ENCODE measurements at regions not wholly inside any gene's neighbourhood (a gene's known extent, or its start where the extent isn't known, plus 50 kb on each side); places are given as distances from the start of the nearest gene placed in this dataset.

DNA sequence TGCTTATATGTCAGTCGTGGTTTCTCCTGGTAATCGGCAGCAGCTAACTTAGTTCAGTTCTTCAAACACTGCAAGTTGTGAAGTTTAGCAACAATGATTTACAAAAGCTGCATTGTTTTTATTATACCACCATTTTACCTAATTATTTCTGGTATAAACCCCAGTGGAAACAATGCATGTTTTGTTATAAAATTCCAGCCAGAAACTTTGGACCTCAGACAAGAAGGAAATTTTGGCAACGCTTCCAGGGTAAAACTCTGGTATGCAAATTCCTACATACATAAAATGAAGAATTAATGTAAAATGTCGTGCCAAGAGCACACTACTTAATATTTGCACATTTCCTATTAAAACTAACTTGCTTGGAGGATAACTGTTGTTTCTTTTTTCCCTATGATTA is 277.4 kb upstream of the LYZL1 start:
- TF ChIP-seq, protein P1, sequence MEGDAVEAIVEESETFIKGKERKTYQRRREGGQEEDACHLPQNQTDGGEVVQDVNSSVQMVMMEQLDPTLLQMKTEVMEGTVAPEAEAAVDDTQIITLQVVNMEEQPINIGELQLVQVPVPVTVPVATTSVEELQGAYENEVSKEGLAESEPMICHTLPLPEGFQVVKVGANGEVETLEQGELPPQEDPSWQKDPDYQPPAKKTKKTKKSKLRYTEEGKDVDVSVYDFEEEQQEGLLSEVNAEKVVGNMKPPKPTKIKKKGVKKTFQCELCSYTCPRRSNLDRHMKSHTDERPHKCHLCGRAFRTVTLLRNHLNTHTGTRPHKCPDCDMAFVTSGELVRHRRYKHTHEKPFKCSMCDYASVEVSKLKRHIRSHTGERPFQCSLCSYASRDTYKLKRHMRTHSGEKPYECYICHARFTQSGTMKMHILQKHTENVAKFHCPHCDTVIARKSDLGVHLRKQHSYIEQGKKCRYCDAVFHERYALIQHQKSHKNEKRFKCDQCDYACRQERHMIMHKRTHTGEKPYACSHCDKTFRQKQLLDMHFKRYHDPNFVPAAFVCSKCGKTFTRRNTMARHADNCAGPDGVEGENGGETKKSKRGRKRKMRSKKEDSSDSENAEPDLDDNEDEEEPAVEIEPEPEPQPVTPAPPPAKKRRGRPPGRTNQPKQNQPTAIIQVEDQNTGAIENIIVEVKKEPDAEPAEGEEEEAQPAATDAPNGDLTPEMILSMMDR (IDR thresholded peaks at IDR 0.05; ENCODE audit: low read depth, low read length), result no peak
- Histone ChIP-seq H3K9me3 (no peaks in the 10 kb centered on the region), H3K36me3 (no peaks in the 10 kb centered on the region), H3K4me3 (ENCODE audit: low read depth, low read length) (no peak overlapping the region), H3K4me1 (no peaks in the 10 kb centered on the region), H3K27me3 (no peaks in the 10 kb centered on the region)
- DNase-seq, result no peak

DNA sequence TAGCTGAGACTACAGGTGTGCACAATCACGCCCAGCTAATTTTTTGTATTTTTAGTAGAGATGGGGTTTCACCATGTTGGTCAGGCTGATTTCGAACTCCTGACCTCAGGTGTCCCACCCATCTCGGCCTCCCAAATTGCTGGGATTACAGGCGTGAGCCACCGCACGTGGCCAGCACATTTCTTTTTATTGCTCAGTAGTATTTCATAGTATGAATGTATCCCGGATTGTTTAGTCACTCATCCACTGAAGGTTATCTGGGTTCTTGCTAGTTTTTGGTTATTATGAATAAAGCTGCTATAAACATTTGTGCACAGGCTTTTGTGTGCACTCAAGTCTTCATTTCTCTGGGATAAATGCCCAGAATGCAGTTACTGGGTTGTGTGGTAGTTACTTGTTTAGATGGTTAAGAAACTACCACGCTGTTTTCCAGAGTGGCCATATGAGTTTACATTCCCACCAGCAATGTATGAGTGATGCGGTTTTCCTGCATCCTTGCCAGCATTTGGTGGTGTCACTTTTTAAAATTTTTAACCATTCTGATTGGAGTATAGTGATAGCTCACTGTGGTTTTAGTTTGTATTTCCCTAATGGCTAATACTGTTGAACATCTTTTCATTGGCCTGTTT is 275.8 kb upstream of the LYZL1 start:
- H3K4me3 ChIP-seq (ENCODE audit: low read depth, low read length), result no peak overlapping the region
- DNase-seq, result no peak
- H3K36me3 ChIP-seq, result no peaks in the 10 kb centered on the region
- no peaks in the 10 kb centered on the region for H3K9me3 ChIP-seq
- H3K27me3 ChIP-seq, result no peaks in the 10 kb centered on the region
- TF ChIP-seq, protein P1 (IDR thresholded peaks at IDR 0.05; ENCODE audit: low read depth, low read length), result no peak
- no peaks in the 10 kb centered on the region for H3K4me1 ChIP-seq

DNA sequence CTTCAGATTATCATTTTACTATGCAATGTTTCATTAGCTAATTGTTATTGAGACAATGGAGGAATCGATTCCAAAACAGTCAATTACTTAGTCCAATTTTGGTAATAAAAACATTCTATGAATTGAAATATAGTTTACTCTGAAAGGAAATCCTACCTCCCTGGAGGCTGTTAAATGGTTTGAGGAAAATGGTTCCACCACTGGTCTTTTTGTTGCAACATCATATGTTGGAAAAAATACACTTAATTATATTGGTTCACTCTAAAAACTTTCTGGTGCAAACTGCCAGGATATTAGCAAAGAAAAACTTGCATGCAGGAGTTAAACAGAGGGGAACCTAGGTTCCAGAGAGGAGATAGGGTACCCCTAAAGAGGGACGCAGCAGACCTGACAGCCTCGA is 267.3 kb upstream of the LYZL1 start:
- TF ChIP-seq, protein P1 (IDR thresholded peaks at IDR 0.05; ENCODE audit: low read depth, low read length), result no peak
- no peak for DNase-seq
- H3K27me3 ChIP-seq, result no peaks in the 10 kb centered on the region
- H3K4me3 ChIP-seq (ENCODE audit: low read depth, low read length), result no peak overlapping the region
- no peaks in the 10 kb centered on the region for H3K36me3 ChIP-seq
- H3K4me1 ChIP-seq, result peaks cover 5% of the 10 kb centered on the region
- no peaks in the 10 kb centered on the region for H3K9me3 ChIP-seq

DNA sequence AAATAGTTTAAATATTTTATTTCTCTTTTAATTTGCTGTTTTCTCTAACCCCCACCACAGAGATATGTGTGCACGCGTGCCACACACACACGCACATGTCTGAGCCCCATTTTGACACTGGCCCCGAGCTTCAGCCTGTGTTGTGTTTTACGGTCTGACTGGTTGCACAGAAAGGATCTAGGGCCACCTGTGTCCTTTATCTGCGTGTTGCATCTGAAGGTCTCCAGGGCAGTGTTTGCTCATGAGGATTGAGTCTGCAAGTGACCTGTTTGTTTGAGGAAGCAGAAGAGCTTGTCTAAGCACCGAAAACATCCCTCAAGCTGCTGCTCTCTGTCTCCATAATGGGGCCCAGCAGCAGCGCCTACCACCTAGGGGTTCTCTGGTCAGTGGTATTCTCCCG is 266.4 kb upstream of the LYZL1 start:
- no peaks in the 10 kb centered on the region for H3K9me3 ChIP-seq
- no peak overlapping the region for H3K4me3 ChIP-seq (ENCODE audit: low read depth, low read length)
- DNase-seq, result peak; percentile 29
- no peaks in the 10 kb centered on the region for H3K36me3 ChIP-seq
- H3K27me3 ChIP-seq, result no peaks in the 10 kb centered on the region
- peaks cover 5% of the 10 kb centered on the region for H3K4me1 ChIP-seq
- TF ChIP-seq, protein P1 (IDR thresholded peaks at IDR 0.05; ENCODE audit: low read depth, low read length), result no peak

DNA sequence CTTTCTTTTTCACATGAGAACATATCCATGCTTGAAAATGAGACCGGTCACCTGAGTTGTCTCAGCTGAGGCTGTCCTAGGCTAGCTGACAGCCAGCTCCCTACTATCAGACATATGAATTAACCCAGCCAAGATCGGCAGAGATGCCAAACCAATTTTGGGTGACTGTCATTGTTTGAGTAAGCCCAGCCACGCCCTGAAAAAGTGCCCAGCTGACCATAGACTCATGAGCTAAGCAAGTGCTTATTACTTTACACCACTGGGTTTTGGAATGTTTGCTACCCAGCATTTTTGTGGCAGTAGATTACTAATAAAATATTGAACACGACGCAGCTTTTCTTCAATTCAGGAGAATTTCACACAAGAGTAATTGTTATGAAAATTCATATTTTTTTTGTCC is 265.2 kb upstream of the LYZL1 start:
- TF ChIP-seq, protein P1 (IDR thresholded peaks at IDR 0.05; ENCODE audit: low read depth, low read length), result no peak
- Histone ChIP-seq H3K4me3 (ENCODE audit: low read depth, low read length) (no peak overlapping the region), H3K36me3 (no peaks in the 10 kb centered on the region)

DNA sequence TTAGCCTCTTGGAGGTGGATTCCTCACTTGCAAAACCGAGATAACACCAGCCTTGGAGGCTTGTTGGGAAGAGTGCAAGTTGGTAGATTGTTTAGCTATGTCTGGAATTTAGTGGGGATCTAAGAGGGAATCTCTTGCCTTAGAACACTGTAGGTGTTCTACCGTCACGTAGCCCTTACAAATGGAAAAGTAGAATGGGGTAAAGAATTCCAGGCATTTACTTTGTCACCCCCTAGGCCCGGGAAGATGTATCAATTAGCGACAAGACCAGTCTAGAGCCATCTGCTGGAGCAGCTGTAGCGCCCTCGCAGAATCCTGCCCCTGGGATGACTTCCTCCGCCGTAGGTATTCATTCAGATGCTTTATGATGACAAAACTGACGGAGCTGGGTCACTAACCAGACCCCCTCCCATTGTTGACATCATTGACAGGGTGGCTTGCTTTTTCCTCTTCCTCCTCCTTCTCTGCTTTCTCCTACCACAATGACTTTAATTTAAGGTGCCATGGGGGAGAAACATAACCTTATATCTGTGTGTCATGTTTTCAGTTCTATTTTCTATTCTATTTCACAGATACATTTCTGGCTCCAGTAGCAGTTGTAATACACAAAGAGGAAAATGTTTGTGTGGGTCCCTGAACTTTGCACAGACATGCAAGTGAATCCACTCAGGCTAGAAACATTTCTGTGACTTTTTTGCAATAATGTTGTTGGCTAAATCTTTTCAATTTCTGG is 262.6 kb upstream of the LYZL1 start:
- no peaks in the 10 kb centered on the region for H3K27me3 ChIP-seq
- H3K9me3 ChIP-seq, result no peaks in the 10 kb centered on the region
- no peak overlapping the region for H3K4me3 ChIP-seq (ENCODE audit: low read depth, low read length)
- H3K4me1 ChIP-seq, result peaks cover 5% of the 10 kb centered on the region
- TF ChIP-seq, protein P1 (IDR thresholded peaks at IDR 0.05; ENCODE audit: low read depth, low read length), result no peak
- no peak for DNase-seq
- H3K36me3 ChIP-seq, result no peaks in the 10 kb centered on the region

More for the DNA sequence above, 265.2 kb upstream of the LYZL1 start:
- no peaks in the 10 kb centered on the region for H3K27me3 ChIP-seq
- DNase-seq, result no peak
- H3K9me3 ChIP-seq, result no peaks in the 10 kb centered on the region
- peaks cover 5% of the 10 kb centered on the region for H3K4me1 ChIP-seq

Measured in BE2C (cell line).